ENCODE measurements at regions not wholly inside any gene's neighbourhood (a gene's known extent, or its start where the extent isn't known, plus 50 kb on each side); places are given as distances from the start of the nearest gene placed in this dataset.

GRCh38 chr5:125198270-125198974 lies 452.0 kb upstream of the ZNF608 start:
- TF ChIP-seq CTCF (IDR thresholded peaks at IDR 0.05; ENCODE audit: low read depth, low read length, missing input control) (no peak), YY1 (IDR thresholded peaks at IDR 0.05) (no peak), FOXA2 (IDR thresholded peaks at IDR 0.05) (no peak)

Measured in liver (tissue), 2 donors.